ENCODE measurements at regions not wholly inside any gene's neighbourhood (a gene's known extent, or its start where the extent isn't known, plus 50 kb on each side); places are given as distances from the start of the nearest gene placed in this dataset.

DNA sequence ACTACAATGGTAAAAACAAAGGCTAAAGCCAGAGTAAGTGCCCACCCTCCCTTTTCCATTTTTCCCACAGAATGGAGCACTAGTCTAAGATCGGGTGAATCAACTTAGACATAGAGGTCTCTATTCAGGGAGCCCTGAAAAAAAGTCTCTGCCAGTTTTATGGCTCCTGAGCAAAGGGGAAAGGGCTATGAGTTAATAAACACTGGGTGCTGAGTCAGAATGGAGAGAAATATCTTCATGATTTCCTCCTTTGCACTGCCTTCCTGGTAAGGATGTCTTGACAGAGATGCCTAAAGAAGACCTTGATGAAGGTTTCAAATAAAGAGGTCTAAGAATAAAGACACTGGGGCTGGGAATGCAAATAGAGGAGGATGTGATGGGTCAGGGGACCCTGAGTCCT is 607.4 kb upstream of the MBL2 start:
- H3K4me2 ChIP-seq (ENCODE audit: low read length) = no peak overlapping the region
- H3K79me2 ChIP-seq (ENCODE audit: insufficient read depth, low read length) = no peaks in the 10 kb centered on the region
- no peaks in the 10 kb centered on the region for H3K4me1 ChIP-seq (ENCODE audit: insufficient read depth, low read length, severe bottlenecking)
- no peak overlapping the region for H3K27ac ChIP-seq (ENCODE audit: low read depth, low read length, poor library complexity, severe bottlenecking)
- H3K9ac ChIP-seq (ENCODE audit: low read length) = no peak overlapping the region
- H3K27me3 ChIP-seq (ENCODE audit: insufficient read depth, low read length) = no peaks in the 10 kb centered on the region
- H3K9me3 ChIP-seq (ENCODE audit: low read length) = no peaks in the 10 kb centered on the region
- TF ChIP-seq, protein P1, sequence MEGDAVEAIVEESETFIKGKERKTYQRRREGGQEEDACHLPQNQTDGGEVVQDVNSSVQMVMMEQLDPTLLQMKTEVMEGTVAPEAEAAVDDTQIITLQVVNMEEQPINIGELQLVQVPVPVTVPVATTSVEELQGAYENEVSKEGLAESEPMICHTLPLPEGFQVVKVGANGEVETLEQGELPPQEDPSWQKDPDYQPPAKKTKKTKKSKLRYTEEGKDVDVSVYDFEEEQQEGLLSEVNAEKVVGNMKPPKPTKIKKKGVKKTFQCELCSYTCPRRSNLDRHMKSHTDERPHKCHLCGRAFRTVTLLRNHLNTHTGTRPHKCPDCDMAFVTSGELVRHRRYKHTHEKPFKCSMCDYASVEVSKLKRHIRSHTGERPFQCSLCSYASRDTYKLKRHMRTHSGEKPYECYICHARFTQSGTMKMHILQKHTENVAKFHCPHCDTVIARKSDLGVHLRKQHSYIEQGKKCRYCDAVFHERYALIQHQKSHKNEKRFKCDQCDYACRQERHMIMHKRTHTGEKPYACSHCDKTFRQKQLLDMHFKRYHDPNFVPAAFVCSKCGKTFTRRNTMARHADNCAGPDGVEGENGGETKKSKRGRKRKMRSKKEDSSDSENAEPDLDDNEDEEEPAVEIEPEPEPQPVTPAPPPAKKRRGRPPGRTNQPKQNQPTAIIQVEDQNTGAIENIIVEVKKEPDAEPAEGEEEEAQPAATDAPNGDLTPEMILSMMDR (IDR thresholded peaks at IDR 0.05; ENCODE audit: low read length) = no peak
- TF ChIP-seq EZH2 (IDR thresholded peaks at IDR 0.05; ENCODE audit: borderline replicate concordance, low read length) = no peak
- no peaks in the 10 kb centered on the region for H3K9me2 ChIP-seq (ENCODE audit: low read depth, low read length)
- H3K4me3 ChIP-seq (ENCODE audit: low read depth, low read length, poor library complexity, severe bottlenecking) = no peak overlapping the region
- no peaks in the 10 kb centered on the region for H3K36me3 ChIP-seq (ENCODE audit: insufficient read depth, low read length)
- no peak overlapping the region for H2AFZ ChIP-seq (ENCODE audit: low read length)
- no peaks in the 10 kb centered on the region for H4K20me1 ChIP-seq (ENCODE audit: insufficient read depth, low read length)
- no peaks in the 10 kb centered on the region for H3F3A ChIP-seq (ENCODE audit: insufficient read depth, low read length)

- Histone ChIP-seq H3K9me3 (ENCODE audit: low read length) (no peaks in the 10 kb centered on the region), H2AFZ (ENCODE audit: low read length) (no peak overlapping the region), H3K27me3 (ENCODE audit: insufficient read depth, low read length) (no peaks in the 10 kb centered on the region), H3K79me2 (ENCODE audit: insufficient read depth, low read length) (no peaks in the 10 kb centered on the region), H3K4me2 (ENCODE audit: low read length) (no peak overlapping the region), H3K9ac (ENCODE audit: low read length) (no peak overlapping the region), H3K4me1 (ENCODE audit: insufficient read depth, low read length, severe bottlenecking) (no peaks in the 10 kb centered on the region), H3K9me2 (ENCODE audit: low read depth, low read length) (no peaks in the 10 kb centered on the region), H3F3A (ENCODE audit: insufficient read depth, low read length) (no peaks in the 10 kb centered on the region), H3K27ac (ENCODE audit: low read depth, low read length, poor library complexity, severe bottlenecking) (no peak overlapping the region), H4K20me1 (ENCODE audit: insufficient read depth, low read length) (no peaks in the 10 kb centered on the region), H3K4me3 (ENCODE audit: low read depth, low read length, poor library complexity, severe bottlenecking) (no peak overlapping the region), H3K36me3 (ENCODE audit: insufficient read depth, low read length) (no peaks in the 10 kb centered on the region)
- TF ChIP-seq, protein P1 (IDR thresholded peaks at IDR 0.05; ENCODE audit: low read length) = no peak
- TF ChIP-seq EZH2 (IDR thresholded peaks at IDR 0.05; ENCODE audit: borderline replicate concordance, low read length) = no peak
These were observed 597.8 kb upstream of the MBL2 start for GRCh38 chr10:53370347-53370746.

DNA sequence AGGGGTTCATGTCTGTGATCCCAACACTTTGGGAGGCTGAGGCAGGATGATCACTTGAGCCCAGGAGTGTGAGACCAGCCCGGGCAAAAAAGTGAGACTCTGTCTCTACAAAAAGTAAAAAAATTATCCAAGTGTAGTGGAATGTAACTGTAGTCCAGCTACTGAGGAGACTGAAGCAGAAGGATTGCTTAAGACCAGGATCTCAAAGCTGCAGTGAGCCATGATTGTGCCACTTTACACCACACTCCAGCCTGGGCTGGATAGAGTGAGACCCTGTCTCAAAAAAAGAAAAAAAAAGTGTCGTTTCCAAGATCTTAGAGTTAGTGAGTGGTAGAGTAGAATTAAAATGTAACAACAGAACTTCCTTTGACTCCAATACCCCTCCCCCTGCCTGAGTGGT is 589.4 kb upstream of the MBL2 start:
- Histone ChIP-seq H3F3A (ENCODE audit: insufficient read depth, low read length) (no peaks in the 10 kb centered on the region), H3K27ac (ENCODE audit: low read depth, low read length, poor library complexity, severe bottlenecking) (no peak overlapping the region), H3K36me3 (ENCODE audit: insufficient read depth, low read length) (no peaks in the 10 kb centered on the region), H3K9ac (ENCODE audit: low read length) (no peak overlapping the region), H4K20me1 (ENCODE audit: insufficient read depth, low read length) (no peaks in the 10 kb centered on the region), H3K4me1 (ENCODE audit: insufficient read depth, low read length, severe bottlenecking) (no peaks in the 10 kb centered on the region), H3K79me2 (ENCODE audit: insufficient read depth, low read length) (no peaks in the 10 kb centered on the region), H2AFZ (ENCODE audit: low read length) (no peak overlapping the region), H3K27me3 (ENCODE audit: insufficient read depth, low read length) (no peaks in the 10 kb centered on the region), H3K4me2 (ENCODE audit: low read length) (no peak overlapping the region), H3K4me3 (ENCODE audit: low read depth, low read length, poor library complexity, severe bottlenecking) (no peak overlapping the region), H3K9me3 (ENCODE audit: low read length) (no peaks in the 10 kb centered on the region), H3K9me2 (ENCODE audit: low read depth, low read length) (no peaks in the 10 kb centered on the region)
- TF ChIP-seq, protein P1 (IDR thresholded peaks at IDR 0.05; ENCODE audit: low read length) = no peak
- no peak for TF ChIP-seq EZH2 (IDR thresholded peaks at IDR 0.05; ENCODE audit: borderline replicate concordance, low read length)

Measured in OCI-LY1 (cell line).